Esophagus muscularis mucosa (tissue), 4 donors: ENCODE measurements at regions not wholly inside any gene's neighbourhood (a gene's known extent, or its start where the extent isn't known, plus 50 kb on each side); places are given as distances from the start of the nearest gene placed in this dataset.

Source experiments
- DNase-seq: peaks from one replicate; pipeline ENCODE4 v3.0.0-alpha.2; 2017; ENCODE audit errors: extremely low spot score
- H3K27ac ChIP-seq, 4 donors: fragments of 200-600 bp; sonication (generic); replicated peaks in 1 of 4; 1 replicate in 3 of 4; 2 replicates in 1 of 4; pipeline ENCODE4 v1.5.1; 2016 to 2019; ENCODE audit warnings: mild to moderate bottlenecking in 1 of 4
- H3K27me3 ChIP-seq, 4 donors: fragments of 200-600 bp; sonication (generic); one replicate each; pipeline versions ENCODE4 v1.5.1 to v1.6.0; 2016 to 2019
- H3K36me3 ChIP-seq, 4 donors: fragments of 200-600 bp; sonication (generic); one replicate each; pipeline ENCODE4 v1.5.1; 2016 to 2019
- H3K4me1 ChIP-seq, 4 donors: fragments of 200-600 bp; sonication (generic); one replicate each; pipeline ENCODE4 v1.5.1; 2016 to 2019
- H3K4me3 ChIP-seq, 4 donors: fragments of 200-600 bp; sonication (generic); 1 replicate in 2 of 4; 2 replicates in 2 of 4; pipeline ENCODE4 v1.5.1; 2016 to 2019; ENCODE audit warnings: mild to moderate bottlenecking in 4 of 4, moderate library complexity in 1 of 4
- H3K9me3 ChIP-seq, 4 donors: fragments of 200-600 bp; sonication (generic); 1 replicate in 3 of 4; 2 replicates in 1 of 4; pipeline ENCODE4 v1.5.1; 2016 to 2019
- EP300 ChIP-seq: sonication (generic); formaldehyde crosslinking; IDR thresholded peaks from one replicate; pipeline ENCODE4 v1.6.1; 2017; ENCODE audit warnings: antibody characterized with exemption
- POLR2A ChIP-seq: fragments of 450-650 bp; IDR thresholded peaks from one replicate; pipeline ENCODE4 v1.6.1; 2017; ENCODE audit warnings: antibody characterized with exemption, moderate library complexity, mild to moderate bottlenecking, low read depth
- POLR2AphosphoS5 ChIP-seq, 2 donors: sonication (generic); formaldehyde crosslinking; IDR thresholded peaks; one replicate each; pipeline ENCODE4 v1.6.1; 2017; ENCODE audit warnings: antibody characterized with exemption in 2 of 2
- WGBS: methylation state at CpG from one replicate; pipeline ENCODE4 v1.1.5; 2018; 5-methylcytosine and 5-hydroxymethylcytosine counted together
- intact Hi-C: fragments of 100-400 bp; cut with DNase I; formaldehyde crosslinking; loops from one replicate; pipeline ENCODE4 v1.15.1; 2023
- TF ChIP-seq, protein P1 (sequence below), 3 experiments: fragments of 200-600 bp in 2 of 3; fragments of 450-650 bp in 1 of 3; sonication (generic) in 2 of 3; IDR thresholded peaks; one replicate each; pipeline ENCODE4 v1.5.1; 2017 to 2019; ENCODE audit warnings: antibody characterized with exemption in 3 of 3, mild to moderate bottlenecking in 2 of 3, moderate library complexity in 1 of 3

DNA sequence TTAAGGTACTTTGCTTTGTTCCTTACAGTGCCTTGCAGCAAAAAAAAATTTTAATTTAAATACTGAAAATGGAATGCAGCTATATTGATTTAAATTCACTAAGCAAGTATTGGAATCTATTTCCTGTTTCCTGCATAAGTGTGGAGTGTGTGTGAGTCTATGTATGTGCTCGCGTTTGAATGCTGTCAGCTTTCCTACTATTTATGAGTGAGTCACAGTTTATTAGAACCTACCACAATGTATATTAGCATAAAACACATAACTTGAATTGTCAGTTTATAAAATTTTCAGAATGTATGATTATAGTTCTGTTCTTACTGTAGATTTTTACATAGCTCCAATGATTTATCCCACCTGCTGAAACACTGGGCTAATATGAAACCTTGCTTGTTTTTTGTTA lies 302.1 kb downstream of the NR2F1-AS1 start:
- DNase-seq = no peak
- H3K4me3 ChIP-seq = no peak overlapping the region
- H3K9me3 ChIP-seq = no peaks in the 10 kb centered on the region
- H3K27me3 ChIP-seq = no peaks in the 10 kb centered on the region
- 59% methylated on average over 2 of the region's 2 CpGs for WGBS
- H3K36me3 ChIP-seq = no peaks in the 10 kb centered on the region
- no peak for TF ChIP-seq POLR2A
- no peak for TF ChIP-seq POLR2AphosphoS5 (IDR thresholded peaks at IDR 0.05)
- intact Hi-C loops = no loop called here
- H3K27ac ChIP-seq = no peak overlapping the region
- no peaks in the 10 kb centered on the region for H3K4me1 ChIP-seq

DNA sequence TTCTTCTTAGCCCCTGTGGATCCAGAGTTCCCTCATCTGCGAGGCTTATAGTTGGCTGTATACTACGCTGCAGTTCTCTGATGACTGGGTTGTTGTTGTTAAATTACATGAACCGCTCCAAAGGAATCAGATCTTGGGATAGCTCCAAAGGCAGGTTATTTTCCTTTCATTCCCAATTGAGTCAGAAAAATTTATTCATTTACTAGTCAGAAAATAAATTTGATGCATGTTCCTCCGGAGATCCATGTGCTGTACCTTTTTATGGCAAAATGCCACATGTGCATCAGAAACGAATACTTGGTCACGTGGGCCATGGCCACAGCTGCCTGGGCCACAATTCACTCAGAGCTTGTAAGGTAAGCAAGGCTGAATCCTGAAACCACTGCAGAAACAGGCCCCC lies 304.0 kb downstream of the NR2F1-AS1 start:
- DNase-seq = no peak
- no peaks in the 10 kb centered on the region for H3K36me3 ChIP-seq
- TF ChIP-seq POLR2A (no peak), POLR2AphosphoS5 (IDR thresholded peaks at IDR 0.05) (no peak), EP300 (no peak)
- TF ChIP-seq, protein P1, sequence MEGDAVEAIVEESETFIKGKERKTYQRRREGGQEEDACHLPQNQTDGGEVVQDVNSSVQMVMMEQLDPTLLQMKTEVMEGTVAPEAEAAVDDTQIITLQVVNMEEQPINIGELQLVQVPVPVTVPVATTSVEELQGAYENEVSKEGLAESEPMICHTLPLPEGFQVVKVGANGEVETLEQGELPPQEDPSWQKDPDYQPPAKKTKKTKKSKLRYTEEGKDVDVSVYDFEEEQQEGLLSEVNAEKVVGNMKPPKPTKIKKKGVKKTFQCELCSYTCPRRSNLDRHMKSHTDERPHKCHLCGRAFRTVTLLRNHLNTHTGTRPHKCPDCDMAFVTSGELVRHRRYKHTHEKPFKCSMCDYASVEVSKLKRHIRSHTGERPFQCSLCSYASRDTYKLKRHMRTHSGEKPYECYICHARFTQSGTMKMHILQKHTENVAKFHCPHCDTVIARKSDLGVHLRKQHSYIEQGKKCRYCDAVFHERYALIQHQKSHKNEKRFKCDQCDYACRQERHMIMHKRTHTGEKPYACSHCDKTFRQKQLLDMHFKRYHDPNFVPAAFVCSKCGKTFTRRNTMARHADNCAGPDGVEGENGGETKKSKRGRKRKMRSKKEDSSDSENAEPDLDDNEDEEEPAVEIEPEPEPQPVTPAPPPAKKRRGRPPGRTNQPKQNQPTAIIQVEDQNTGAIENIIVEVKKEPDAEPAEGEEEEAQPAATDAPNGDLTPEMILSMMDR (IDR thresholded peaks at IDR 0.05) = no peak
- no peaks in the 10 kb centered on the region for H3K4me1 ChIP-seq
- no peaks in the 10 kb centered on the region for H3K27me3 ChIP-seq
- intact Hi-C loops = no loop called here
- H3K4me3 ChIP-seq = no peak overlapping the region
- H3K9me3 ChIP-seq = no peaks in the 10 kb centered on the region
- H3K27ac ChIP-seq = no peak overlapping the region
- WGBS = 94% methylated on average over 6 of the region's 6 CpGs

DNA sequence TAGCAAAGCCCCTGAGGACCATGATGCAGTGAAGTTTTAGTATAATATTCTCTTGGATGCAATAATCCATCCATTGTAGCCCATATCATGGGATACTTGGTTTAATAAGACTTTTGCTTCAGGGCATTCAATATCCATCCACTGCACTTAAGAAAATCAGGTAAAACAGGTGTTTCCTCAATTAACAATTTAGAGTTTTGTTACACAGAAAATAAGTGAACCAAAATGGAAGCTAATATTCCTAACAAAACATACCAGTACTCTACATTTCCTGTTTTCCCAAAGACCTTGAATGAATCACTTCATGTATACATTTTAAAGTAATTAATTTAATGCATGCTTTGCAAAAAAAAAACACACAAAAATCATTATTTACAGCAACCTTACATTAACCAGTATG lies 305.6 kb downstream of the NR2F1-AS1 start:
- Histone ChIP-seq H3K36me3 (no peaks in the 10 kb centered on the region), H3K27me3 (no peaks in the 10 kb centered on the region), H3K4me3 (no peak overlapping the region), H3K9me3 (no peaks in the 10 kb centered on the region), H3K4me1 (no peaks in the 10 kb centered on the region), H3K27ac (no peak overlapping the region)
- no peak for DNase-seq
- intact Hi-C loops = no loop called here
- TF ChIP-seq, protein P1 (IDR thresholded peaks at IDR 0.05) = no peak
- no peak for TF ChIP-seq POLR2A
- TF ChIP-seq EP300 = no peak
- no peak for TF ChIP-seq POLR2AphosphoS5 (IDR thresholded peaks at IDR 0.05)

DNA sequence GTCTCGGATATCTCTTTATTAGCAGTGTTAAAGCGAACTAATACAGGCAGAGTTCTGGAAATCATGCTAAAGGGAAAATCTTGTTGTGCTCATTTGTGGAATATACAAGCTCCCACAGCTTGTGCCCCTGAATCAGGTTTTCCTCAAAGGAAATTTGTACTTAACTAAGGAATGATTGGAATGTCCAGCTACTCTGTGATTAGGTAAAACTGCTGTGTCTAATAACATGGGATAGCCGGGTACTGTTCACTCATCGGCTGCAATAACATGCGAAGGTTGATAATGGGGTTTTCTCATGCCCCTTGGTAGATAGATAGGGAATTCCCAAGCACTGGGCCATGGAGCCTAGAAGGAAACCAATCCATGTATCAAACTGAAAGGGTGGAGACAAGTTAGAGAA lies 306.7 kb downstream of the NR2F1-AS1 start:
- intact Hi-C loops = no loop called here
- no peak for TF ChIP-seq POLR2A
- no peak for TF ChIP-seq EP300
- TF ChIP-seq, protein P1 (IDR thresholded peaks at IDR 0.05) = no peak
- no peak for TF ChIP-seq POLR2AphosphoS5 (IDR thresholded peaks at IDR 0.05)
- H3K4me1 ChIP-seq = no peaks in the 10 kb centered on the region

DNA sequence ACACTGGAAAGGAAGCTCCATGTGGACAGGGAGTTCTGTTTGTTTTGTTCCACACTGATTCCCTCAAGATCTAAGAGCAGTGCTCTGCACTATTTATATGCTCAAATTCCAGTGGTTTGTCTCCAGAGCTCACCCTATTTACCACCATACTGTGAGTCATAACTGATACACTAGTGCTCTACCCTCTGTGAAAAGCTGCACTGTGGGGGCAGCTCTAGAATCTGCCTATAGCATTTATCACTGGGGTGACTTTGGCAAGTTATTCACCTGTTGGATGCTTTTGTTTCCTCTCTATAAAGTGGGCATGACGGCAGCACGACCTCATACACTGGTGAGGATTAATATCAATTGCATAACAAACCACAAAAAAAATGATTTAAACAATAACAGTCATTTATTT lies 307.8 kb downstream of the NR2F1-AS1 start:
- TF ChIP-seq EP300 = no peak
- TF ChIP-seq, protein P1 (IDR thresholded peaks at IDR 0.05) = no peak
- no peak for TF ChIP-seq POLR2A
- TF ChIP-seq POLR2AphosphoS5 (IDR thresholded peaks at IDR 0.05) = no peak
- H3K4me3 ChIP-seq = no peak overlapping the region
- WGBS = 86% methylated on average over 2 of the region's 2 CpGs
- H3K4me1 ChIP-seq = no peaks in the 10 kb centered on the region
- intact Hi-C loops = no loop called here
- DNase-seq = no peak
- no peaks in the 10 kb centered on the region for H3K27me3 ChIP-seq
- H3K27ac ChIP-seq = no peak overlapping the region
- no peaks in the 10 kb centered on the region for H3K9me3 ChIP-seq
- H3K36me3 ChIP-seq = no peaks in the 10 kb centered on the region

More for the DNA sequence above, 306.7 kb downstream of the NR2F1-AS1 start:
- 75% methylated on average over 5 of the region's 5 CpGs for WGBS
- Histone ChIP-seq H3K9me3 (no peaks in the 10 kb centered on the region), H3K4me3 (no peak overlapping the region), H3K27ac (no peak overlapping the region), H3K27me3 (no peaks in the 10 kb centered on the region), H3K36me3 (no peaks in the 10 kb centered on the region)
- DNase-seq = no peak
